CD4-positive, alpha-beta T cell (primary cell): ENCODE measurements at regions not wholly inside any gene's neighbourhood (a gene's known extent, or its start where the extent isn't known, plus 50 kb on each side); places are given as distances from the start of the nearest gene placed in this dataset.

Source experiments
- ATAC-seq: fragments of 200-7000 bp; cut with Tn5 transposase; one replicate; pipeline ENCODE4 v1.10.0; 2022; ENCODE audit warnings: mild to moderate bottlenecking; ENCODE audit not compliant: poor library complexity
- CTCF ChIA-PET: fragments of 350-600 bp; sonication (Branson Sonifier 250); formaldehyde crosslinking; loops from one replicate; lab custom pipeline; 2021; ENCODE audit warnings: antibody characterized with exemption, inconsistent platforms; lab: Charles Lee
- POLR2A ChIA-PET: fragments of 350-600 bp; sonication (Branson Sonifier 250); formaldehyde crosslinking; loops from one replicate; lab custom pipeline; 2021; ENCODE audit warnings: antibody characterized with exemption, inconsistent platforms; lab: Charles Lee
- DNase-seq, 14 experiments: peaks; one replicate each; pipeline ENCODE4 v3.0.0-alpha.2; 2013 to 2020; ENCODE audit warnings: mixed read lengths in 2 of 14
- H3K27ac ChIP-seq, 2 donors: one replicate each; pipeline versions ENCODE4 v1.5.1 to v1.7.0; 2013; ENCODE audit warnings: low read length in 2 of 2, low read depth in 1 of 2, mild to moderate bottlenecking in 1 of 2
- H3K27me3 ChIP-seq, 2 experiments: 1 replicate in 1 of 2; 2 replicates in 1 of 2; pipeline versions ENCODE4 v1.6.1 to v1.7.0; 2013; ENCODE audit warnings: low read length in 2 of 2, control low read depth in 1 of 2, mild to moderate bottlenecking in 1 of 2, moderate library complexity in 1 of 2; ENCODE audit not compliant: insufficient read depth in 2 of 2, control insufficient read depth in 1 of 2
- H3K36me3 ChIP-seq: one replicate; pipeline ENCODE4 v1.6.1; 2013; ENCODE audit warnings: low read length, control low read depth; ENCODE audit not compliant: insufficient read depth
- H3K4me1 ChIP-seq: one replicate; pipeline ENCODE4 v1.6.1; 2013; ENCODE audit warnings: low read length, control low read depth; ENCODE audit not compliant: insufficient read depth
- H3K4me3 ChIP-seq: one replicate; pipeline ENCODE4 v1.5.1; 2013; ENCODE audit warnings: mild to moderate bottlenecking, low read length, moderate library complexity
- H3K9me3 ChIP-seq, 2 experiments: 1 replicate in 1 of 2; 2 replicates in 1 of 2; pipeline versions ENCODE4 v1.6.1 to v1.7.0; 2013; ENCODE audit warnings: low read length in 2 of 2, mild to moderate bottlenecking in 2 of 2, control low read depth in 1 of 2, moderate library complexity in 1 of 2; ENCODE audit not compliant: control insufficient read depth in 1 of 2, insufficient read depth in 1 of 2
- H3K27ac Mint-ChIP-seq: one replicate; pipeline ENCODE4 v1.8.0; 2020; ENCODE audit warnings: mixed read lengths
- H3K27me3 Mint-ChIP-seq: one replicate; pipeline ENCODE4 v1.8.0; 2021; ENCODE audit warnings: mixed read lengths
- H3K36me3 Mint-ChIP-seq: one replicate; pipeline ENCODE4 v1.8.0; 2021; ENCODE audit warnings: low read depth, mixed read lengths
- H3K4me1 Mint-ChIP-seq: one replicate; pipeline ENCODE4 v1.8.0; 2021; ENCODE audit warnings: low read depth, mixed read lengths
- H3K4me3 Mint-ChIP-seq: one replicate; pipeline ENCODE4 v1.8.0; 2020; ENCODE audit warnings: mild to moderate bottlenecking, mixed read lengths
- H3K9me3 Mint-ChIP-seq: one replicate; pipeline ENCODE4 v1.8.0; 2020; ENCODE audit warnings: mixed read lengths
- intact Hi-C, 2 experiments: fragments of 100-400 bp; cut with DNase I in 1 of 2; cut with micrococcal nuclease in 1 of 2; formaldehyde crosslinking; loops; one replicate each; pipeline versions ENCODE4 v1.15.1 to v1.9.0; 2023 to 2025; cut with DNase I, micrococcal nuclease
- TF ChIP-seq, protein P1 (sequence below): fragments of 200-600 bp; IDR thresholded peaks from one replicate; pipeline ENCODE4 v1.8.0; 2022; ENCODE audit warnings: antibody characterized with exemption, mild to moderate bottlenecking

DNA sequence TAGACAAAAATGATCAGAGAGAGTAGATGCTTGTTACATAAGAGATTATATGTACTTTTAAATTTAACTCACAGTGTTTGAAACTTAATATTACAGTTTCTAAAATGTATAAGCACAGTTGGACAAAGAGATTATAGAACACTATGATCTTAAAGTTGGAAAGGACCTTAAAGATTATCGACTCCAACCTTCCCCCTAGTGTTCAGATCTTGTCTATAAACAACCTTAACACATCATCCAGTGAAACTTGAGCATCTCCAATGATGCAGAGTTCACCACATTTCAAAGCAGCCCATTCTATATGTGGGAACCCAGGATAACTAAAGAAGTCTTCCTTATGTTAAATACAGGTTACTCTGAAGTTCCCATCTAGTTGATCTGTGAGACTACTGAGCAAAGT lies 480.8 kb downstream of the RMST start:
- Histone ChIP-seq H3K27ac (no peak overlapping the region), H3K4me1 (no peaks in the 10 kb centered on the region), H3K27me3 (no peaks in the 10 kb centered on the region), H3K4me3 (no peak overlapping the region), H3K9me3 (no peaks in the 10 kb centered on the region), H3K36me3 (no peaks in the 10 kb centered on the region)
- no peaks in the 10 kb centered on the region for H3K4me1 Mint-ChIP-seq
- intact Hi-C loops: no loop called here
- DNase-seq: no peak
- no peak overlapping the region for H3K4me3 Mint-ChIP-seq
- H3K9me3 Mint-ChIP-seq: peaks cover 2% of the 10 kb centered on the region
- H3K27ac Mint-ChIP-seq: no peak overlapping the region
- ATAC-seq: no peak
- POLR2A ChIA-PET: no interaction called here
- no peaks in the 10 kb centered on the region for H3K36me3 Mint-ChIP-seq
- no peaks in the 10 kb centered on the region for H3K27me3 Mint-ChIP-seq
- CTCF ChIA-PET: no interaction called here
- TF ChIP-seq, protein P1, sequence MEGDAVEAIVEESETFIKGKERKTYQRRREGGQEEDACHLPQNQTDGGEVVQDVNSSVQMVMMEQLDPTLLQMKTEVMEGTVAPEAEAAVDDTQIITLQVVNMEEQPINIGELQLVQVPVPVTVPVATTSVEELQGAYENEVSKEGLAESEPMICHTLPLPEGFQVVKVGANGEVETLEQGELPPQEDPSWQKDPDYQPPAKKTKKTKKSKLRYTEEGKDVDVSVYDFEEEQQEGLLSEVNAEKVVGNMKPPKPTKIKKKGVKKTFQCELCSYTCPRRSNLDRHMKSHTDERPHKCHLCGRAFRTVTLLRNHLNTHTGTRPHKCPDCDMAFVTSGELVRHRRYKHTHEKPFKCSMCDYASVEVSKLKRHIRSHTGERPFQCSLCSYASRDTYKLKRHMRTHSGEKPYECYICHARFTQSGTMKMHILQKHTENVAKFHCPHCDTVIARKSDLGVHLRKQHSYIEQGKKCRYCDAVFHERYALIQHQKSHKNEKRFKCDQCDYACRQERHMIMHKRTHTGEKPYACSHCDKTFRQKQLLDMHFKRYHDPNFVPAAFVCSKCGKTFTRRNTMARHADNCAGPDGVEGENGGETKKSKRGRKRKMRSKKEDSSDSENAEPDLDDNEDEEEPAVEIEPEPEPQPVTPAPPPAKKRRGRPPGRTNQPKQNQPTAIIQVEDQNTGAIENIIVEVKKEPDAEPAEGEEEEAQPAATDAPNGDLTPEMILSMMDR: no peak

- Histone ChIP-seq H3K4me3 (no peak overlapping the region), H3K4me1 (no peaks in the 10 kb centered on the region), H3K27me3 (no peaks in the 10 kb centered on the region), H3K27ac (no peak overlapping the region), H3K9me3 (no peaks in the 10 kb centered on the region), H3K36me3 (no peaks in the 10 kb centered on the region)
- ChIA-PET POLR2A (no interaction called here), CTCF (interaction anchor here (0.6 kb wide), 1 partner anchor 528 kb away, joined by 4 read pairs; no protein-coding TSS in a partner anchor)
- H3K9me3 Mint-ChIP-seq: peaks cover 4% of the 10 kb centered on the region
- no peaks in the 10 kb centered on the region for H3K4me1 Mint-ChIP-seq
- H3K27ac Mint-ChIP-seq: no peak overlapping the region
- TF ChIP-seq, protein P1: no peak
- no peaks in the 10 kb centered on the region for H3K27me3 Mint-ChIP-seq
- DNase-seq: no peak
- no peaks in the 10 kb centered on the region for H3K36me3 Mint-ChIP-seq
- ATAC-seq: no peak
- intact Hi-C loops: no loop called here
- no peak overlapping the region for H3K4me3 Mint-ChIP-seq
Measured at GRCh38 chr12:97944576-97944975, 482.0 kb downstream of the RMST start.

DNA sequence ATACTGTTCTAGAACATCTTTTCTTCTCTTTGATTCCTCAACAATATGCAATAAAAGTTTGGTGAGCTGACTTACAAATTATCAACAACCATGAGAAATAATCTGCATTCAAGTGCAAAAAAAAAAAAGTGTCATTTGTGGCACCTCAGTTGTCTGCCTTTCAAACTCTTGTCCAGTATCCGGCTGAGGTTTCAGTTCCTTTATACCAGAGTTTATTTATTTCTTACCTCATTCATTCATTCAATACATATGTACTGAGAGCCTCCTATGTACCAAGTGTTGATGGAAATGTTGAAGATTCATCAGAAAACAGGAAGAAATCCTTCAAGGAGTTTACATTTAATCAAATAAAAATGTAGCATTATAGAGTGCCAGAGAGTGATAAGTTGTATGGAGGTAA lies 484.1 kb downstream of the RMST start:
- no peak for ATAC-seq
- TF ChIP-seq, protein P1: no peak
- ChIA-PET CTCF (no interaction called here), POLR2A (no interaction called here)
- Histone ChIP-seq H3K4me3 (no peak overlapping the region), H3K9me3 (no peaks in the 10 kb centered on the region), H3K27me3 (no peaks in the 10 kb centered on the region), H3K4me1 (no peaks in the 10 kb centered on the region), H3K27ac (no peak overlapping the region), H3K36me3 (no peaks in the 10 kb centered on the region)
- Mint-ChIP-seq H3K4me3 (no peak overlapping the region), H3K4me1 (no peaks in the 10 kb centered on the region), H3K9me3 (peaks cover 11% of the 10 kb centered on the region), H3K36me3 (no peaks in the 10 kb centered on the region), H3K27me3 (no peaks in the 10 kb centered on the region), H3K27ac (no peak overlapping the region)
- intact Hi-C loops: no loop called here
- DNase-seq: no peak
